Bronchial epithelial cell (primary cell): ENCODE measurements at regions not wholly inside any gene's neighbourhood (a gene's known extent, or its start where the extent isn't known, plus 50 kb on each side); places are given as distances from the start of the nearest gene placed in this dataset.
A peak's percentile ranks its signal among the peaks of the same experiment; 100 is the strongest.
"Not testable (repeated sequence)": the region's sequence is repeated elsewhere in the genome, so short reads cannot be mapped to it uniquely, and the experiment has no call there.

ENCODE experiments used
- DNase-seq: peaks from one replicate; pipeline ENCODE4 v3.0.0-alpha.2; 2010; ENCODE audit warnings: low read depth
- FAIRE-seq: peaks from 2 replicates; lab custom pipeline; 2011; peaks lifted over from hg19 to GRCh38; lab: Jason Lieb, UNC
- H3K27me3 ChIP-seq: 2 replicates; pipeline ENCODE4 v1.5.1; 2011; ENCODE audit warnings: low read length; ENCODE audit not compliant: control insufficient read depth, insufficient read depth
- H3K36me3 ChIP-seq: 2 replicates; pipeline ENCODE4 v1.5.1; 2011; ENCODE audit warnings: low read length; ENCODE audit not compliant: control insufficient read depth, insufficient read depth
- H3K4me3 ChIP-seq: 2 replicates; pipeline ENCODE4 v1.5.1; 2011; ENCODE audit warnings: mild to moderate bottlenecking, low read depth, low read length, control low read depth
- CTCF ChIP-seq: IDR thresholded peaks from 2 replicates; pipeline ENCODE4 v1.5.1; 2011; ENCODE audit warnings: mild to moderate bottlenecking, moderate library complexity, low read length, control low read depth, inconsistent platforms; ENCODE audit not compliant: insufficient read depth, severe bottlenecking

- TF ChIP-seq CTCF: no peak
- H3K4me3 ChIP-seq: no peak overlapping the region
- FAIRE-seq: no peak
- no peak for DNase-seq
- H3K36me3 ChIP-seq: no peaks in the 10 kb centered on the region
- no peaks in the 10 kb centered on the region for H3K27me3 ChIP-seq
Measured at GRCh38 chr7:34343667-34344066, 314.4 kb upstream of the NPSR1 start.

GRCh38 chr7:34354011-34354410 is 304.0 kb upstream of the NPSR1 start:
- H3K27me3 ChIP-seq: no peaks in the 10 kb centered on the region
- no peak for TF ChIP-seq CTCF
- FAIRE-seq (no peak), DNase-seq (no peak)
- H3K4me3 ChIP-seq: no peak overlapping the region
- H3K36me3 ChIP-seq: no peaks in the 10 kb centered on the region

GRCh38 chr7:34354899-34355298 is 303.1 kb upstream of the NPSR1 start:
- Histone ChIP-seq H3K36me3 (no peaks in the 10 kb centered on the region), H3K4me3 (no peak overlapping the region), H3K27me3 (no peaks in the 10 kb centered on the region)
- DNase-seq: peak; percentile 47
- TF ChIP-seq CTCF: no peak
- no peak for FAIRE-seq

GRCh38 chr7:34357068-34357467 is 300.9 kb upstream of the NPSR1 start:
- FAIRE-seq (no peak), DNase-seq (peak; percentile 50)

GRCh38 chr7:34357946-34358345 is 300.1 kb upstream of the NPSR1 start:
- TF ChIP-seq CTCF: no peak
- Histone ChIP-seq H3K36me3 (no peaks in the 10 kb centered on the region), H3K27me3 (no peaks in the 10 kb centered on the region), H3K4me3 (no peak overlapping the region)
- FAIRE-seq: no peak
- DNase-seq: no peak

More at GRCh38 chr7:34357068-34357467, 300.9 kb upstream of the NPSR1 start:
- H3K4me3 ChIP-seq: no peak overlapping the region
- no peaks in the 10 kb centered on the region for H3K27me3 ChIP-seq
- TF ChIP-seq CTCF: no peak
- H3K36me3 ChIP-seq: no peaks in the 10 kb centered on the region

- peak; percentile 86 for FAIRE-seq
- not testable (repeated sequence) for DNase-seq, H3K36me3 ChIP-seq, H3K27me3 ChIP-seq, H3K4me3 ChIP-seq
Measured at GRCh38 chr7:34358578-34358977, 299.4 kb upstream of the NPSR1 start.
